A673 (cell line): ENCODE measurements at regions not wholly inside any gene's neighbourhood (a gene's known extent, or its start where the extent isn't known, plus 50 kb on each side); places are given as distances from the start of the nearest gene placed in this dataset.

Experiments
- BruUV-seq: library from RNA; stranded (reverse); fragments of 400-500 nt; replicated peaks from 2 replicates; lab custom pipeline; 2021; lab: Mats Ljungman, UMichigan
- CTCF ChIA-PET: fragments of 300-600 bp; sonication (Branson Sonifier 250); formaldehyde crosslinking; loops from one replicate; lab custom pipeline; 2022; ENCODE audit warnings: antibody characterized with exemption; lab: Charles Lee
- POLR2A ChIA-PET: fragments of 300-600 bp; sonication (Branson Sonifier 250); formaldehyde crosslinking; loops from one replicate; lab custom pipeline; 2022; ENCODE audit warnings: antibody characterized with exemption; ENCODE audit not compliant: low non-redundant PET; lab: Charles Lee
- DNase-seq: peaks from one replicate; pipeline ENCODE4 v3.0.0-alpha.2; 2015; ENCODE audit warnings: low spot score
- H3K27ac ChIP-seq: fragments of 200-600 bp; sonication (generic); 2 replicates; pipeline ENCODE4 v1.5.1; 2016; ENCODE audit warnings: mixed run types, low read depth, mild to moderate bottlenecking, mixed read lengths, antibody characterized with exemption, low read length; ENCODE audit not compliant: poor library complexity, severe bottlenecking
- H3K27me3 ChIP-seq: fragments of 200-600 bp; sonication (generic); replicated peaks from 2 replicates; pipeline ENCODE4 v1.6.1; 2017; ENCODE audit warnings: mixed run types, low read depth, mild to moderate bottlenecking, mixed read lengths, antibody characterized with exemption, low read length; ENCODE audit not compliant: insufficient read depth, poor library complexity
- H3K36me3 ChIP-seq: fragments of 200-600 bp; sonication (generic); 2 replicates; pipeline ENCODE4 v1.6.1; 2016; ENCODE audit warnings: mixed run types, mild to moderate bottlenecking, mixed read lengths, antibody characterized with exemption, low read length; ENCODE audit not compliant: insufficient read depth, poor library complexity, severe bottlenecking
- H3K4me1 ChIP-seq: fragments of 200-600 bp; sonication (generic); 2 replicates; pipeline ENCODE4 v1.6.1; 2017; ENCODE audit warnings: mixed run types, mild to moderate bottlenecking, mixed read lengths, antibody characterized with exemption, low read length; ENCODE audit not compliant: insufficient read depth, poor library complexity, severe bottlenecking
- H3K4me3 ChIP-seq: fragments of 200-600 bp; sonication (generic); 2 replicates; pipeline ENCODE4 v1.5.1; 2016; ENCODE audit warnings: low read depth, mixed run types, mild to moderate bottlenecking, mixed read lengths, low read length; ENCODE audit not compliant: poor library complexity, severe bottlenecking
- H3K9me3 ChIP-seq: fragments of 200-600 bp; sonication (generic); 2 replicates; pipeline ENCODE4 v1.6.1; 2016; ENCODE audit warnings: mixed run types, low read depth, mild to moderate bottlenecking, mixed read lengths, antibody characterized with exemption, low read length; ENCODE audit not compliant: poor library complexity, severe bottlenecking
- EZH2 ChIP-seq: fragments of 200-600 bp; sonication (generic); IDR thresholded peaks from 2 replicates; pipeline ENCODE4 v1.6.1; 2017; ENCODE audit warnings: borderline replicate concordance, low read depth, mild to moderate bottlenecking, mixed read lengths, antibody characterized with exemption, low read length; ENCODE audit not compliant: poor library complexity, severe bottlenecking
- intact Hi-C: fragments of 100-400 bp; cut with micrococcal nuclease; formaldehyde crosslinking; loops from one replicate; pipeline ENCODE4 v1.10.0; 2022; ENCODE audit not compliant: unreplicated experiment
- TF ChIP-seq, protein P1 (sequence below): fragments of 300-800, 200-600 bp; sonication (generic); conservative IDR thresholded peaks from 2 replicates; pipeline ENCODE4 v1.5.1; 2017; ENCODE audit warnings: low read depth, mild to moderate bottlenecking, antibody characterized with exemption, low read length, moderate library complexity, mixed read lengths

DNA sequence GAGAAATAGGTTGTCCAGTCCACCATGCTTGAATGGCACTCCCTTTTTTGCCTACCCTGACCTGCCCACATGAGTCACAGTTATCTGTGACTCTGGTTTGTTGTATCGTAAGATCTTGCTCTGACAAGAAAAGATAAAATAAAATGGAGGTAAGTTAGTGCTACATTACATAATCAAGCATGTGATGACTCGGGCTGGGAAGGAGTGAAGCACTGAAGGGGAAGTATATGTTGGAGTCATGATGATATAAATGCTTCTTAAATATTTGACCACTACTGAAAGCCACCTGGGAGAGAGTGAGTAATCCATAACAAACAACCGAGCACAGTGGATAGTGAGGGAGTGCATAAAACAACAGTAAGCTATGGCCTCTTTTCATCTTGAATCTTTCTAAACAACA is 124.4 kb downstream of the SHOX2 start:
- DNase-seq = no peak
- BruUV-seq = no TSS peak
- Histone ChIP-seq H3K27ac (no peak overlapping the region), H3K9me3 (no peaks in the 10 kb centered on the region), H3K36me3 (no peaks in the 10 kb centered on the region), H3K27me3 (no peaks in the 10 kb centered on the region), H3K4me1 (no peaks in the 10 kb centered on the region), H3K4me3 (no peak overlapping the region)
- ChIA-PET POLR2A (no interaction called here), CTCF (no interaction called here)
- TF ChIP-seq, protein P1, sequence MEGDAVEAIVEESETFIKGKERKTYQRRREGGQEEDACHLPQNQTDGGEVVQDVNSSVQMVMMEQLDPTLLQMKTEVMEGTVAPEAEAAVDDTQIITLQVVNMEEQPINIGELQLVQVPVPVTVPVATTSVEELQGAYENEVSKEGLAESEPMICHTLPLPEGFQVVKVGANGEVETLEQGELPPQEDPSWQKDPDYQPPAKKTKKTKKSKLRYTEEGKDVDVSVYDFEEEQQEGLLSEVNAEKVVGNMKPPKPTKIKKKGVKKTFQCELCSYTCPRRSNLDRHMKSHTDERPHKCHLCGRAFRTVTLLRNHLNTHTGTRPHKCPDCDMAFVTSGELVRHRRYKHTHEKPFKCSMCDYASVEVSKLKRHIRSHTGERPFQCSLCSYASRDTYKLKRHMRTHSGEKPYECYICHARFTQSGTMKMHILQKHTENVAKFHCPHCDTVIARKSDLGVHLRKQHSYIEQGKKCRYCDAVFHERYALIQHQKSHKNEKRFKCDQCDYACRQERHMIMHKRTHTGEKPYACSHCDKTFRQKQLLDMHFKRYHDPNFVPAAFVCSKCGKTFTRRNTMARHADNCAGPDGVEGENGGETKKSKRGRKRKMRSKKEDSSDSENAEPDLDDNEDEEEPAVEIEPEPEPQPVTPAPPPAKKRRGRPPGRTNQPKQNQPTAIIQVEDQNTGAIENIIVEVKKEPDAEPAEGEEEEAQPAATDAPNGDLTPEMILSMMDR = no peak
- no peak for TF ChIP-seq EZH2
- intact Hi-C loops = no loop called here

DNA sequence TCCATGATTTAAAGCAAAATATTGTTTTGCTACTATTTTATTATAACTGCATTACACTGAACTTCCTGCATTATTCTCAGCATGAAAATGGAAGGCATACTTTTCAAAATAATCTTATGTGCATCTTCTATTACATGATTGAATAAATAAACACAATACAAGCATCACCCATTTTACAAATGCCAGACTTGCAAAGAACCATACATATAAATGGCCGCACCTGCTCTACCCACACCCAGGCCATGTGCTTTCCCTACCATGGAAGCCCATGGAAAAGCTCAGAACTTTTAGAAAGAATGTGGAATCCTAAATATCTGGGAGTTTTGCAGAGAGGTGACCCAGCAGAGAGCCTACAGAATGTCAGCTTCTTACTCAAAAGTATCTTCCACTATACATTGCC is 127.2 kb downstream of the SHOX2 start:
- ChIA-PET POLR2A (no interaction called here), CTCF (no interaction called here)
- intact Hi-C loops = no loop called here
- Histone ChIP-seq H3K27me3 (no peaks in the 10 kb centered on the region), H3K4me3 (no peak overlapping the region), H3K9me3 (no peaks in the 10 kb centered on the region), H3K27ac (no peak overlapping the region), H3K4me1 (no peaks in the 10 kb centered on the region), H3K36me3 (no peaks in the 10 kb centered on the region)
- BruUV-seq = no TSS peak
- DNase-seq = no peak
- TF ChIP-seq, protein P1 = no peak
- TF ChIP-seq EZH2 = no peak

DNA sequence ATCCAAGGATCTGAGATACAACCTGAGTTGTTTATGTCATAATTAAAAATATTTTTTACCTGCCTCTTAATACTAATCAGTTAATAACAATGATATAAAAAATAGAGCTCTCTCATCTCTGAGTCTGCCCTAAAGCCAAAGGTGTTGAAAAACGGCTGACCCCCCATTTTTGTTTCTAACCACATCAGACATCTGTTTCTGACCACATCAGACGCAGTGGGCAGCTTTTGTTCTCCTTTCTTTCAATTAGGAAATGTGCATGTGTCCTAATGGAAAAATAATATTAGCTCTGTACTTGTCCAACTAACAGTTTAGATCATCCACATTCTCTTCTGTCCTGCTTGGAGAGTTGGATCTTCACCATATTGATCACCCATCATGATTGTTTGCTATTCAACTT is 144.6 kb downstream of the SHOX2 start:
- ChIA-PET CTCF (no interaction called here), POLR2A (no interaction called here)
- TF ChIP-seq EZH2 = no peak
- no peaks in the 10 kb centered on the region for H3K27me3 ChIP-seq
- no peak overlapping the region for H3K4me3 ChIP-seq
- no TSS peak for BruUV-seq
- H3K27ac ChIP-seq = no peak overlapping the region
- H3K9me3 ChIP-seq = no peaks in the 10 kb centered on the region
- H3K4me1 ChIP-seq = no peaks in the 10 kb centered on the region
- no peaks in the 10 kb centered on the region for H3K36me3 ChIP-seq
- DNase-seq = no peak
- intact Hi-C loops = no loop called here

DNA sequence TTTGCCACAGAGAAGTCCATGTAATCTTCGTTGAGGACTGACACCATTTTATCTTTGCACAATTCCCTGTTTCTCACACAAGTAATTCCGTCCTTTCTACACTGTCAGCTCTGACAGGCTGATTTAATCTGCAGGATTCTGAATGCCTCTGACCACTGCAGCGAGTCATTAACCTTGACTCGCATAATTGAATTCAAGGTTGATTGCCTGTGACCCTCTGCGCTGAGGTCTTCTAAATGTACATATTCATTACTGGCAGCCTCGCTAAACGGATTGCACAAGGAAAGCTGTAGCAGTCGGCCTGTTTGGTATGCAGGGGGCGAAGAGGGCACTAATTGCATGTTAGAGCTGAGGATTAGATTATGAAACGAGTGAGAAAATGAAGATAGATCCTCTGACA is 147.8 kb downstream of the SHOX2 start:
- intact Hi-C loops = no loop called here
- BruUV-seq = no TSS peak
- POLR2A ChIA-PET = no interaction called here

More for the DNA sequence above, 147.8 kb downstream of the SHOX2 start:
- Histone ChIP-seq H3K27ac (no peak overlapping the region), H3K9me3 (no peaks in the 10 kb centered on the region), H3K4me1 (no peaks in the 10 kb centered on the region), H3K36me3 (no peaks in the 10 kb centered on the region), H3K27me3 (peaks cover 4% of the 10 kb centered on the region), H3K4me3 (no peak overlapping the region)
- no peak for DNase-seq
- no peak for TF ChIP-seq EZH2
- TF ChIP-seq, protein P1 = no peak
- CTCF ChIA-PET = no interaction called here
